HepG2 (cell line): ENCODE measurements at regions not wholly inside any gene's neighbourhood (a gene's known extent, or its start where the extent isn't known, plus 50 kb on each side); places are given as distances from the start of the nearest gene placed in this dataset.

ENCODE experiments used
- EZH2 ChIP-seq: conservative IDR thresholded peaks from 2 replicates; pipeline ENCODE4 v1.6.1; 2012; ENCODE audit warnings: mild to moderate bottlenecking, low read depth, low read length, moderate library complexity
- KDM3A ChIP-seq: IDR thresholded peaks from 2 replicates; pipeline ENCODE4 v1.6.1; 2018; ENCODE audit warnings: low read depth, missing compliant biosample characterization
- MAX ChIP-seq: IDR thresholded peaks from 2 replicates; pipeline ENCODE4 v1.6.1; 2012; ENCODE audit warnings: inconsistent platforms
- PRPF4 ChIP-seq: fragments of 200-400 bp; formaldehyde crosslinking; IDR thresholded peaks from 2 replicates; pipeline ENCODE4 v1.6.1; 2016; ENCODE audit warnings: low read length, low read depth; ENCODE audit not compliant: poor library complexity, severe bottlenecking
- SIN3B ChIP-seq: fragments of 150-350 bp; IDR thresholded peaks from 2 replicates; pipeline ENCODE4 v1.6.1; 2014; ENCODE audit warnings: low read length
- SMC3 ChIP-seq: IDR thresholded peaks from 2 replicates; pipeline ENCODE4 v1.6.1; 2011; ENCODE audit warnings: low read length, improper control_type of control experiment
- UBTF ChIP-seq: sonication (generic); formaldehyde crosslinking; IDR thresholded peaks from 2 replicates; pipeline ENCODE4 v1.4.0; 2020; ENCODE audit warnings: mild to moderate bottlenecking, missing genetic modification reagents
- USF2 ChIP-seq, 2 experiments: sonication (generic) in 1 of 2; formaldehyde crosslinking in 1 of 2; IDR thresholded peaks; 2 replicates each; pipeline versions ENCODE4 v1.5.1 to v1.6.1; 2011 to 2020; ENCODE audit warnings: borderline replicate concordance in 1 of 2, low read depth in 1 of 2, low read length in 1 of 2, mild to moderate bottlenecking in 1 of 2, missing genetic modification reagents in 1 of 2, moderate library complexity in 1 of 2
- ZBTB20 ChIP-seq: sonication (generic); formaldehyde crosslinking; IDR thresholded peaks from 2 replicates; pipeline ENCODE4 v1.8.1; 2023; ENCODE audit warnings: missing genetic modification reagents, low read depth, mild to moderate bottlenecking, borderline replicate concordance
- ZNF24 ChIP-seq: fragments of 450-650 bp; IDR thresholded peaks from 2 replicates; pipeline ENCODE4 v1.6.1; 2017; ENCODE audit warnings: antibody characterized with exemption, mild to moderate bottlenecking
- ZNF343 ChIP-seq: sonication (generic); formaldehyde crosslinking; IDR thresholded peaks from 2 replicates; pipeline ENCODE4 v1.4.0; 2020; ENCODE audit warnings: mild to moderate bottlenecking, missing genetic modification reagents
- ZNF484 ChIP-seq: sonication (generic); formaldehyde crosslinking; IDR thresholded peaks from 2 replicates; pipeline ENCODE4 v1.5.1; 2020; ENCODE audit warnings: mild to moderate bottlenecking, low read depth, missing genetic modification reagents, borderline replicate concordance
- TF ChIP-seq, protein P1 (sequence below): sonication (generic); formaldehyde crosslinking; IDR thresholded peaks from 2 replicates; pipeline ENCODE4 v1.5.0; 2020; ENCODE audit warnings: mild to moderate bottlenecking, missing genetic modification reagents, moderate library complexity

DNA sequence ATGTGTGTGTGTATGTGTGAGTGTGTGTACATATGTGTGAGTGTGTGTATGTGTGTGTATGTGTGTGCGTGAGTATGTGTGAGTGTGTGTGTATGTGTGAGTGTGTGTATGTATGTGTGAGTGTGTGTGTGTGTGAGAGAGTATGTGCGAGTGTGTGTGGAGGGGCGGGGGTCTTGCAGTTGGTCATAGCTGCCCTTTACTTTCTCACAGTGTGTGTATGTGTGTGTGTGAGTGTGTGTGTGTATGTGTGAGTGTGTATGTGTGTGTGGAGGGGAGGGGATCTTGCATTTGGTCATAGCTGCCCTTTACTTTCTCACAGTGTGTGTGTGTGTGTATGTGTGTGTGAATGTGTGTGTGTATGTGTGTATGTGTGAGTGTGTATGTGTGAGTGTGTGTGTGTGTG is 74.8 kb upstream of the ENPP6 start:
- TF ChIP-seq ZNF343 (no peak), UBTF (CRISPR knock-in tag) (no peak), SIN3B (no peak), ZBTB20 (CRISPR knock-in tag) (no peak), PRPF4 (no peak), ZNF24 (no peak), USF2 (IDR thresholded peaks at IDR 0.05; ENCODE audit: low read depth, low read length) (no peak), USF2 (CRISPR knock-in tag; IDR thresholded peaks at IDR 0.05; ENCODE audit: borderline replicate concordance) (no peak), ZNF484 (CRISPR knock-in tag) (no peak), MAX (no peak), SMC3 (no peak), KDM3A (CRISPR knock-in tag) (no peak), EZH2 (no peak)
- TF ChIP-seq, protein P1, sequence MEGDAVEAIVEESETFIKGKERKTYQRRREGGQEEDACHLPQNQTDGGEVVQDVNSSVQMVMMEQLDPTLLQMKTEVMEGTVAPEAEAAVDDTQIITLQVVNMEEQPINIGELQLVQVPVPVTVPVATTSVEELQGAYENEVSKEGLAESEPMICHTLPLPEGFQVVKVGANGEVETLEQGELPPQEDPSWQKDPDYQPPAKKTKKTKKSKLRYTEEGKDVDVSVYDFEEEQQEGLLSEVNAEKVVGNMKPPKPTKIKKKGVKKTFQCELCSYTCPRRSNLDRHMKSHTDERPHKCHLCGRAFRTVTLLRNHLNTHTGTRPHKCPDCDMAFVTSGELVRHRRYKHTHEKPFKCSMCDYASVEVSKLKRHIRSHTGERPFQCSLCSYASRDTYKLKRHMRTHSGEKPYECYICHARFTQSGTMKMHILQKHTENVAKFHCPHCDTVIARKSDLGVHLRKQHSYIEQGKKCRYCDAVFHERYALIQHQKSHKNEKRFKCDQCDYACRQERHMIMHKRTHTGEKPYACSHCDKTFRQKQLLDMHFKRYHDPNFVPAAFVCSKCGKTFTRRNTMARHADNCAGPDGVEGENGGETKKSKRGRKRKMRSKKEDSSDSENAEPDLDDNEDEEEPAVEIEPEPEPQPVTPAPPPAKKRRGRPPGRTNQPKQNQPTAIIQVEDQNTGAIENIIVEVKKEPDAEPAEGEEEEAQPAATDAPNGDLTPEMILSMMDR (CRISPR knock-in tag) = no peak
